SK-N-SH (cell line): ENCODE measurements at regions not wholly inside any gene's neighbourhood (a gene's known extent, or its start where the extent isn't known, plus 50 kb on each side); places are given as distances from the start of the nearest gene placed in this dataset.

Experiments
- CTCF ChIA-PET: fragments of 300-600, 350-600 bp; formaldehyde crosslinking; extraction: SDS; loops from one replicate; lab custom pipeline; 2021; lab: Yijun Ruan, JAX
- POLR2A ChIA-PET: fragments of 350-600 bp; sonication (Branson Sonifier 250); formaldehyde crosslinking; extraction: SDS; loops from one replicate; lab custom pipeline; 2020; ENCODE audit warnings: antibody characterized with exemption, inconsistent platforms; lab: Yijun Ruan, JAX
- DNase-seq: peaks from one replicate; pipeline ENCODE4 v3.0.0; 2012
- H2AFZ ChIP-seq: fragments of 200-600 bp; sonication (generic); 2 replicates; pipeline ENCODE4 v1.8.1; 2016; ENCODE audit warnings: antibody characterized with exemption, mild to moderate bottlenecking, low read depth
- H3F3A ChIP-seq: fragments of 200-600 bp; sonication (generic); replicated peaks from 2 replicates; pipeline ENCODE3; 2016; ENCODE audit warnings: antibody characterized with exemption, mild to moderate bottlenecking; ENCODE audit not compliant: insufficient read depth
- H3K27ac ChIP-seq, 2 experiments: fragments of 200-500 bp in 1 of 2; fragments of 200-600 bp in 1 of 2; sonication (Bioruptor generic) in 1 of 2; sonication (generic), shearing (Covaris generic) in 1 of 2; 2 replicates each; pipeline versions ENCODE4 v1.5.1 to v1.6.1; 2014 to 2016; ENCODE audit warnings: low read depth in 2 of 2, inconsistent platforms in 1 of 2, low read length in 1 of 2, mild to moderate bottlenecking in 1 of 2, mixed read lengths in 1 of 2
- H3K27me3 ChIP-seq: fragments of 200-600 bp; sonication (generic), shearing (Covaris generic); 2 replicates; pipeline ENCODE4 v1.6.1; 2016; ENCODE audit warnings: mixed run types; ENCODE audit not compliant: insufficient read depth
- H3K36me3 ChIP-seq, 2 experiments: fragments of 200-500 bp in 1 of 2; fragments of 200-600 bp in 1 of 2; sonication (Bioruptor generic) in 1 of 2; sonication (generic) in 1 of 2; replicated peaks in 1 of 2; 2 replicates each; pipeline versions ENCODE3 to v1.5.1; 2014 to 2016; ENCODE audit warnings: low read length in 1 of 2, mild to moderate bottlenecking in 1 of 2; ENCODE audit not compliant: insufficient read depth in 2 of 2, control insufficient read depth in 1 of 2
- H3K4me1 ChIP-seq, 2 experiments: fragments of 200-500 bp in 1 of 2; fragments of 200-600 bp in 1 of 2; sonication (Bioruptor generic) in 1 of 2; sonication (generic), shearing (Covaris generic) in 1 of 2; 2 replicates each; pipeline versions ENCODE4 v1.5.1 to v1.6.1; 2014 to 2016; ENCODE audit warnings: low read depth in 1 of 2, low read length in 1 of 2, mixed run types in 1 of 2; ENCODE audit not compliant: insufficient read depth in 2 of 2, control insufficient read depth in 1 of 2
- H3K4me2 ChIP-seq: fragments of 200-600 bp; sonication (generic), shearing (Covaris generic); 2 replicates; pipeline ENCODE4 v1.6.1; 2017; ENCODE audit warnings: mixed run types
- H3K4me3 ChIP-seq, 2 experiments: fragments of 200-500 bp in 1 of 2; fragments of 200-600 bp in 1 of 2; sonication (Bioruptor generic) in 1 of 2; sonication (generic), shearing (Covaris generic) in 1 of 2; 2 replicates each; pipeline versions ENCODE4 v1.5.1 to v1.8.1; 2014 to 2016; ENCODE audit warnings: low read depth in 2 of 2, inconsistent platforms in 1 of 2, low read length in 1 of 2, mild to moderate bottlenecking in 1 of 2, mixed read lengths in 1 of 2, moderate library complexity in 1 of 2
- H3K79me2 ChIP-seq: fragments of 200-600 bp; sonication (generic); 2 replicates; pipeline ENCODE4 v1.8.1; 2017; ENCODE audit warnings: mild to moderate bottlenecking; ENCODE audit not compliant: insufficient read depth
- H3K9ac ChIP-seq: fragments of 200-600 bp; sonication (generic); 2 replicates; pipeline ENCODE4 v1.6.1; 2017; ENCODE audit warnings: mixed run types
- H3K9me2 ChIP-seq: fragments of 200-600 bp; sonication (generic); 2 replicates; pipeline ENCODE4 v1.6.1; 2017; ENCODE audit warnings: mixed run types
- H3K9me3 ChIP-seq: fragments of 200-600 bp; sonication (generic); 2 replicates; pipeline ENCODE4 v1.6.1; 2017; ENCODE audit warnings: mixed run types, mild to moderate bottlenecking, moderate library complexity
- H4K20me1 ChIP-seq: fragments of 200-600 bp; sonication (generic); 2 replicates; pipeline ENCODE4 v1.6.1; 2017; ENCODE audit warnings: mild to moderate bottlenecking, mixed run types; ENCODE audit not compliant: insufficient read depth
- EP300 ChIP-seq, 2 experiments: IDR thresholded peaks; 2 replicates each; pipeline versions ENCODE4 v1.4.0 to v1.6.1; 2012; ENCODE audit warnings: borderline replicate concordance in 1 of 2, low read depth in 1 of 2, low read length in 1 of 2
- EZH2phosphoT487 ChIP-seq: fragments of 200-600 bp; sonication (generic); IDR thresholded peaks from 2 replicates; pipeline ENCODE4 v1.6.1; 2017; ENCODE audit warnings: low read depth, mixed run types, mild to moderate bottlenecking, antibody characterized with exemption, moderate library complexity, borderline replicate concordance
- FOXM1 ChIP-seq: IDR thresholded peaks from 2 replicates; pipeline ENCODE4 v1.4.0; 2012; ENCODE audit warnings: low read depth, mild to moderate bottlenecking
- GABPA ChIP-seq: IDR thresholded peaks from 2 replicates; pipeline ENCODE4 v1.4.0; 2012; ENCODE audit warnings: low read depth, mild to moderate bottlenecking
- IRF3 ChIP-seq: fragments of 150-350 bp; IDR thresholded peaks from 2 replicates; pipeline ENCODE4 v1.6.1; 2016; ENCODE audit warnings: mild to moderate bottlenecking, low read depth, low read length
- JUND ChIP-seq: IDR thresholded peaks from 2 replicates; pipeline ENCODE4 v1.4.0; 2012
- MAX ChIP-seq: IDR thresholded peaks from 2 replicates; pipeline ENCODE4 v1.4.0; 2012; ENCODE audit warnings: low read depth
- MEF2A ChIP-seq: IDR thresholded peaks from 2 replicates; pipeline ENCODE4 v1.4.0; 2012; ENCODE audit warnings: low read depth, borderline replicate concordance
- RAD21 ChIP-seq: IDR thresholded peaks from 2 replicates; pipeline ENCODE4 v1.6.1; 2012; ENCODE audit warnings: mild to moderate bottlenecking, low read length
- REST ChIP-seq: IDR thresholded peaks from 2 replicates; pipeline ENCODE4 v1.6.1; 2012; ENCODE audit warnings: mild to moderate bottlenecking, low read depth, low read length, moderate library complexity
- RFX5 ChIP-seq: IDR thresholded peaks from 2 replicates; pipeline ENCODE4 v1.6.1; 2012; ENCODE audit warnings: mild to moderate bottlenecking, improper control_type of control experiment, low read length
- RXRA ChIP-seq: IDR thresholded peaks from 2 replicates; pipeline ENCODE4 v1.4.0; 2012; ENCODE audit warnings: low read depth, mild to moderate bottlenecking, borderline replicate concordance
- ZBTB33 ChIP-seq: IDR thresholded peaks from 2 replicates; pipeline ENCODE4 v1.4.0; 2012; ENCODE audit warnings: low read depth, borderline replicate concordance
- WGBS: methylation state at CpG from one replicate; pipeline ENCODE4 v1.1.6; 2017; ENCODE audit warnings: low lambda C conversion rate; 5-methylcytosine and 5-hydroxymethylcytosine counted together

- no peaks in the 10 kb centered on the region for H3K9me2 ChIP-seq
- no peak for DNase-seq
- H3K9me3 ChIP-seq, result no peaks in the 10 kb centered on the region
- H3K36me3 ChIP-seq, result no peaks in the 10 kb centered on the region
- no peak overlapping the region for H3K27ac ChIP-seq
- TF ChIP-seq REST (no peak), JUND (no peak), IRF3 (no peak), FOXM1 (no peak), ZBTB33 (no peak), MAX (no peak), RAD21 (no peak)
- H3K79me2 ChIP-seq, result no peaks in the 10 kb centered on the region
- no peaks in the 10 kb centered on the region for H3K27me3 ChIP-seq
- no peak overlapping the region for H2AFZ ChIP-seq
- no peaks in the 10 kb centered on the region for H4K20me1 ChIP-seq
- ChIA-PET POLR2A (no interaction called here), CTCF (no interaction called here)
- H3F3A ChIP-seq, result no peaks in the 10 kb centered on the region
- no peak overlapping the region for H3K4me2 ChIP-seq
- no peaks in the 10 kb centered on the region for H3K4me1 ChIP-seq
- H3K4me3 ChIP-seq, result no peak overlapping the region
- H3K9ac ChIP-seq, result no peak overlapping the region
Measured at GRCh38 chr13:53281677-53282076, 253.1 kb downstream of the OLFM4 start.

- Histone ChIP-seq H3K79me2 (no peaks in the 10 kb centered on the region), H4K20me1 (no peaks in the 10 kb centered on the region), H3K4me1 (no peaks in the 10 kb centered on the region), H2AFZ (no peak overlapping the region), H3K27me3 (no peaks in the 10 kb centered on the region), H3K36me3 (no peaks in the 10 kb centered on the region), H3F3A (no peaks in the 10 kb centered on the region), H3K27ac (no peak overlapping the region), H3K4me2 (no peak overlapping the region), H3K4me3 (no peak overlapping the region), H3K9ac (no peak overlapping the region), H3K9me3 (no peaks in the 10 kb centered on the region), H3K9me2 (no peaks in the 10 kb centered on the region)
- CTCF ChIA-PET, result interaction anchor here (1.1 to 3.1 kb wide), 2 partner anchors 36 to 835 kb away, joined by 3 to 11 read pairs; no protein-coding TSS in a partner anchor
- DNase-seq, result no peak
- POLR2A ChIA-PET, result no interaction called here
- WGBS, result 28% methylated on average over 7 of the region's 7 CpGs
- TF ChIP-seq EP300 (IDR thresholded peaks at IDR 0.05; ENCODE audit: borderline replicate concordance in 1 of 2, low read depth in 1 of 2, low read length in 1 of 2), result no peak
- TF ChIP-seq EZH2phosphoT487, result no peak
- no peak for TF ChIP-seq IRF3
- TF ChIP-seq MEF2A, result no peak
- no peak for TF ChIP-seq RXRA
- TF ChIP-seq ZBTB33, result no peak
- no peak for TF ChIP-seq MAX
- no peak for TF ChIP-seq RFX5
- TF ChIP-seq GABPA, result no peak
Measured at GRCh38 chr13:53285896-53286430, 257.4 kb downstream of the OLFM4 start.
